Breast epithelium (tissue), 3 donors: ENCODE measurements at regions not wholly inside any gene's neighbourhood (a gene's known extent, or its start where the extent isn't known, plus 50 kb on each side); places are given as distances from the start of the nearest gene placed in this dataset.

Experiments used
- CTCF ChIP-seq, 3 donors: fragments of 450-650 bp; IDR thresholded peaks; one replicate each; pipeline ENCODE4 v1.5.1; 2016 to 2017; ENCODE audit warnings: antibody characterized with exemption in 3 of 3, mild to moderate bottlenecking in 3 of 3, moderate library complexity in 3 of 3
- POLR2A ChIP-seq: fragments of 450-650 bp; IDR thresholded peaks from one replicate; pipeline ENCODE4 v1.6.1; 2016; ENCODE audit warnings: antibody characterized with exemption, mild to moderate bottlenecking, moderate library complexity
- POLR2AphosphoS5 ChIP-seq, 3 donors: sonication (generic); formaldehyde crosslinking; IDR thresholded peaks; one replicate each; pipeline ENCODE4 v1.6.1; 2017; ENCODE audit warnings: antibody characterized with exemption in 3 of 3

- TF ChIP-seq CTCF (IDR thresholded peaks at IDR 0.05) (no peak), POLR2A (no peak), POLR2AphosphoS5 (IDR thresholded peaks at IDR 0.05) (no peak)
These were observed 165.1 kb downstream of the GPAT3 start for GRCh38 chr4:83701041-83701440.
